H1 (cell line): ENCODE measurements at regions not wholly inside any gene's neighbourhood (a gene's known extent, or its start where the extent isn't known, plus 50 kb on each side); places are given as distances from the start of the nearest gene placed in this dataset.

Experiments used
- CBX5 ChIP-seq: fragments of 300-800, 300-1000 bp; sonication (generic); IDR thresholded peaks from 2 replicates; pipeline ENCODE4 v1.7.1; 2016; ENCODE audit warnings: antibody characterized with exemption, low read length, low read depth
- CTBP2 ChIP-seq: IDR thresholded peaks from 2 replicates; pipeline ENCODE4 v1.7.0; 2011; ENCODE audit warnings: borderline replicate concordance, mild to moderate bottlenecking, moderate library complexity, mixed read lengths, low read length; ENCODE audit not compliant: insufficient read depth, insufficient read length
- KDM1A ChIP-seq: fragments of 200-600, 300-600 bp; sonication (generic); IDR thresholded peaks from 2 replicates; pipeline ENCODE4 v1.7.1; 2016; ENCODE audit warnings: mild to moderate bottlenecking, low read length, borderline replicate concordance
- TEAD4 ChIP-seq: IDR thresholded peaks from 2 replicates; pipeline ENCODE4 v1.6.1; 2012; ENCODE audit warnings: low read depth, low read length, inconsistent platforms, mixed read lengths
- TF ChIP-seq, protein P1 (sequence below): fragments of 300-600 bp; sonication (generic); IDR thresholded peaks from 2 replicates; pipeline ENCODE4 v1.7.1; 2012; ENCODE audit warnings: low read length, moderate library complexity, mild to moderate bottlenecking, inconsistent platforms; ENCODE audit not compliant: insufficient replicate concordance

DNA sequence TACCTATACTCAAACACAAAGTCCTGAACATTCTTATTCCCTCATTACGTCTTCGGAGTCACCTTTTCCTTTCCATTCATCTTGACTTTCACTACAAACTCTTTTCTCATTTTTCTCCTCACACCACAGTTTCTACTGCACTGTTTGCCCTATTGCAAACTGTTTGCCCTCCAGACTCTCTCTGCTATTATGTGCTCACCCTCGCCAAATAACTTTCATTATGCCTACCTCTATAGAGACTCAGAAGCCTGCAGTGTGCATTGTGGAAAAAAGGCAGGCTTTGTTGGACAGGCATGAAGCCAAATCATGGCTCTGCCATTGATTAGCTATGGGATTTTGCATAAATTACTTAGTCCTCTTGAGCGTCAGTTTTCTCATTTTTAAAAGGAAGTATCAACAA is 246.6 kb upstream of the CCDC196 start (continued):
- TF ChIP-seq, protein P1, sequence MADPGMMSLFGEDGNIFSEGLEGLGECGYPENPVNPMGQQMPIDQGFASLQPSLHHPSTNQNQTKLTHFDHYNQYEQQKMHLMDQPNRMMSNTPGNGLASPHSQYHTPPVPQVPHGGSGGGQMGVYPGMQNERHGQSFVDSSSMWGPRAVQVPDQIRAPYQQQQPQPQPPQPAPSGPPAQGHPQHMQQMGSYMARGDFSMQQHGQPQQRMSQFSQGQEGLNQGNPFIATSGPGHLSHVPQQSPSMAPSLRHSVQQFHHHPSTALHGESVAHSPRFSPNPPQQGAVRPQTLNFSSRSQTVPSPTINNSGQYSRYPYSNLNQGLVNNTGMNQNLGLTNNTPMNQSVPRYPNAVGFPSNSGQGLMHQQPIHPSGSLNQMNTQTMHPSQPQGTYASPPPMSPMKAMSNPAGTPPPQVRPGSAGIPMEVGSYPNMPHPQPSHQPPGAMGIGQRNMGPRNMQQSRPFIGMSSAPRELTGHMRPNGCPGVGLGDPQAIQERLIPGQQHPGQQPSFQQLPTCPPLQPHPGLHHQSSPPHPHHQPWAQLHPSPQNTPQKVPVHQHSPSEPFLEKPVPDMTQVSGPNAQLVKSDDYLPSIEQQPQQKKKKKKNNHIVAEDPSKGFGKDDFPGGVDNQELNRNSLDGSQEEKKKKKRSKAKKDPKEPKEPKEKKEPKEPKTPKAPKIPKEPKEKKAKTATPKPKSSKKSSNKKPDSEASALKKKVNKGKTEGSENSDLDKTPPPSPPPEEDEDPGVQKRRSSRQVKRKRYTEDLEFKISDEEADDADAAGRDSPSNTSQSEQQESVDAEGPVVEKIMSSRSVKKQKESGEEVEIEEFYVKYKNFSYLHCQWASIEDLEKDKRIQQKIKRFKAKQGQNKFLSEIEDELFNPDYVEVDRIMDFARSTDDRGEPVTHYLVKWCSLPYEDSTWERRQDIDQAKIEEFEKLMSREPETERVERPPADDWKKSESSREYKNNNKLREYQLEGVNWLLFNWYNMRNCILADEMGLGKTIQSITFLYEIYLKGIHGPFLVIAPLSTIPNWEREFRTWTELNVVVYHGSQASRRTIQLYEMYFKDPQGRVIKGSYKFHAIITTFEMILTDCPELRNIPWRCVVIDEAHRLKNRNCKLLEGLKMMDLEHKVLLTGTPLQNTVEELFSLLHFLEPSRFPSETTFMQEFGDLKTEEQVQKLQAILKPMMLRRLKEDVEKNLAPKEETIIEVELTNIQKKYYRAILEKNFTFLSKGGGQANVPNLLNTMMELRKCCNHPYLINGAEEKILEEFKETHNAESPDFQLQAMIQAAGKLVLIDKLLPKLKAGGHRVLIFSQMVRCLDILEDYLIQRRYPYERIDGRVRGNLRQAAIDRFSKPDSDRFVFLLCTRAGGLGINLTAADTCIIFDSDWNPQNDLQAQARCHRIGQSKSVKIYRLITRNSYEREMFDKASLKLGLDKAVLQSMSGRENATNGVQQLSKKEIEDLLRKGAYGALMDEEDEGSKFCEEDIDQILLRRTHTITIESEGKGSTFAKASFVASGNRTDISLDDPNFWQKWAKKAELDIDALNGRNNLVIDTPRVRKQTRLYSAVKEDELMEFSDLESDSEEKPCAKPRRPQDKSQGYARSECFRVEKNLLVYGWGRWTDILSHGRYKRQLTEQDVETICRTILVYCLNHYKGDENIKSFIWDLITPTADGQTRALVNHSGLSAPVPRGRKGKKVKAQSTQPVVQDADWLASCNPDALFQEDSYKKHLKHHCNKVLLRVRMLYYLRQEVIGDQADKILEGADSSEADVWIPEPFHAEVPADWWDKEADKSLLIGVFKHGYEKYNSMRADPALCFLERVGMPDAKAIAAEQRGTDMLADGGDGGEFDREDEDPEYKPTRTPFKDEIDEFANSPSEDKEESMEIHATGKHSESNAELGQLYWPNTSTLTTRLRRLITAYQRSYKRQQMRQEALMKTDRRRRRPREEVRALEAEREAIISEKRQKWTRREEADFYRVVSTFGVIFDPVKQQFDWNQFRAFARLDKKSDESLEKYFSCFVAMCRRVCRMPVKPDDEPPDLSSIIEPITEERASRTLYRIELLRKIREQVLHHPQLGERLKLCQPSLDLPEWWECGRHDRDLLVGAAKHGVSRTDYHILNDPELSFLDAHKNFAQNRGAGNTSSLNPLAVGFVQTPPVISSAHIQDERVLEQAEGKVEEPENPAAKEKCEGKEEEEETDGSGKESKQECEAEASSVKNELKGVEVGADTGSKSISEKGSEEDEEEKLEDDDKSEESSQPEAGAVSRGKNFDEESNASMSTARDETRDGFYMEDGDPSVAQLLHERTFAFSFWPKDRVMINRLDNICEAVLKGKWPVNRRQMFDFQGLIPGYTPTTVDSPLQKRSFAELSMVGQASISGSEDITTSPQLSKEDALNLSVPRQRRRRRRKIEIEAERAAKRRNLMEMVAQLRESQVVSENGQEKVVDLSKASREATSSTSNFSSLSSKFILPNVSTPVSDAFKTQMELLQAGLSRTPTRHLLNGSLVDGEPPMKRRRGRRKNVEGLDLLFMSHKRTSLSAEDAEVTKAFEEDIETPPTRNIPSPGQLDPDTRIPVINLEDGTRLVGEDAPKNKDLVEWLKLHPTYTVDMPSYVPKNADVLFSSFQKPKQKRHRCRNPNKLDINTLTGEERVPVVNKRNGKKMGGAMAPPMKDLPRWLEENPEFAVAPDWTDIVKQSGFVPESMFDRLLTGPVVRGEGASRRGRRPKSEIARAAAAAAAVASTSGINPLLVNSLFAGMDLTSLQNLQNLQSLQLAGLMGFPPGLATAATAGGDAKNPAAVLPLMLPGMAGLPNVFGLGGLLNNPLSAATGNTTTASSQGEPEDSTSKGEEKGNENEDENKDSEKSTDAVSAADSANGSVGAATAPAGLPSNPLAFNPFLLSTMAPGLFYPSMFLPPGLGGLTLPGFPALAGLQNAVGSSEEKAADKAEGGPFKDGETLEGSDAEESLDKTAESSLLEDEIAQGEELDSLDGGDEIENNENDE: no peak
- no peak for TF ChIP-seq KDM1A
- TF ChIP-seq CBX5: no peak
- no peak for TF ChIP-seq CTBP2
- TF ChIP-seq TEAD4: no peak
- TF ChIP-seq, all 59 proteins: peak for 0
